ENCODE measurements at regions not wholly inside any gene's neighbourhood (a gene's known extent, or its start where the extent isn't known, plus 50 kb on each side); places are given as distances from the start of the nearest gene placed in this dataset.

DNA sequence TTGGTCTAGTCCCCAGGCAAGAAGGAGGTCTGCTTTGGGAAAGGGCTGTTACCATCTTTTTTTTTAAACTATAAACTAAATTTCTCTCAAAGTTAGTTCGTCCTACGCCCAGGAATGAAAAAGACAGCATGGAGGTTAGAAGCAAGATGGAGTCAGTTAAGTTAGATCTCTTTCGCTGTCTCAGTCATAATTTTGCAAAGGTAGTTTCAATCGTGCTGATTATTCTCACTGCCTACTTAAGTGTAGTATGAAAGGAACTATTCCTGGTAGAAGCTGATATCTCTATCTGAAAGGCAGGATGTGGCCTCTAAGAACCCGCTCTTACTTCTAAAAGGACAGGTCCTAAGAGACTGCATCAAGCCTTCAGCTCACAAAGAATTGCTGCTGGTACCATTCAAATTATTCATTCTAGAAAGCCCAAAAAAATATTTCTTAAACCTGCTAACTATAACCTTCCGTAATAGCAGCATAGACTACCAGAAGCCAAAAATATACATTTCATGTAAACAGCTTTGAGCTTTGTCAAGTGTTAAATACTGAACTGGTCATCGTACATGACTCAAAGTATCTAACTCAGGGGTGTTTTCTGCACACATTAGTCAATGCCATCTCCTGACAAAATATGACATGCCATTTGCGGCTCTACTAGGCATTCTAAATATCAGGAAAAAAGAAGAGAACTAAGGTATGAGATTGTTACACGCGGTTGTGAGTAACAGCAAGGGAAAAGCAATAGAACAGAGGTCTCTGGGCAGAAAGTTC, 96.0 kb upstream of the CCDC80 start:
- H3K36me3 Mint-ChIP-seq (ENCODE audit: low read depth, unreplicated experiment): no peaks in the 10 kb centered on the region
- no peaks in the 10 kb centered on the region for H3K4me1 Mint-ChIP-seq (ENCODE audit: unreplicated experiment)
- H3K27me3 Mint-ChIP-seq (ENCODE audit: unreplicated experiment): no peaks in the 10 kb centered on the region
- DNase-seq (ENCODE audit: low spot score): no peak
- H3K9me3 Mint-ChIP-seq (ENCODE audit: unreplicated experiment): no peaks in the 10 kb centered on the region
- H3K4me3 Mint-ChIP-seq (ENCODE audit: unreplicated experiment): no peak overlapping the region
- H3K27ac Mint-ChIP-seq (ENCODE audit: unreplicated experiment): no peak overlapping the region
- TF ChIP-seq, protein P1, sequence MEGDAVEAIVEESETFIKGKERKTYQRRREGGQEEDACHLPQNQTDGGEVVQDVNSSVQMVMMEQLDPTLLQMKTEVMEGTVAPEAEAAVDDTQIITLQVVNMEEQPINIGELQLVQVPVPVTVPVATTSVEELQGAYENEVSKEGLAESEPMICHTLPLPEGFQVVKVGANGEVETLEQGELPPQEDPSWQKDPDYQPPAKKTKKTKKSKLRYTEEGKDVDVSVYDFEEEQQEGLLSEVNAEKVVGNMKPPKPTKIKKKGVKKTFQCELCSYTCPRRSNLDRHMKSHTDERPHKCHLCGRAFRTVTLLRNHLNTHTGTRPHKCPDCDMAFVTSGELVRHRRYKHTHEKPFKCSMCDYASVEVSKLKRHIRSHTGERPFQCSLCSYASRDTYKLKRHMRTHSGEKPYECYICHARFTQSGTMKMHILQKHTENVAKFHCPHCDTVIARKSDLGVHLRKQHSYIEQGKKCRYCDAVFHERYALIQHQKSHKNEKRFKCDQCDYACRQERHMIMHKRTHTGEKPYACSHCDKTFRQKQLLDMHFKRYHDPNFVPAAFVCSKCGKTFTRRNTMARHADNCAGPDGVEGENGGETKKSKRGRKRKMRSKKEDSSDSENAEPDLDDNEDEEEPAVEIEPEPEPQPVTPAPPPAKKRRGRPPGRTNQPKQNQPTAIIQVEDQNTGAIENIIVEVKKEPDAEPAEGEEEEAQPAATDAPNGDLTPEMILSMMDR (IDR thresholded peaks at IDR 0.05; ENCODE audit: unreplicated experiment): no peak

DNA sequence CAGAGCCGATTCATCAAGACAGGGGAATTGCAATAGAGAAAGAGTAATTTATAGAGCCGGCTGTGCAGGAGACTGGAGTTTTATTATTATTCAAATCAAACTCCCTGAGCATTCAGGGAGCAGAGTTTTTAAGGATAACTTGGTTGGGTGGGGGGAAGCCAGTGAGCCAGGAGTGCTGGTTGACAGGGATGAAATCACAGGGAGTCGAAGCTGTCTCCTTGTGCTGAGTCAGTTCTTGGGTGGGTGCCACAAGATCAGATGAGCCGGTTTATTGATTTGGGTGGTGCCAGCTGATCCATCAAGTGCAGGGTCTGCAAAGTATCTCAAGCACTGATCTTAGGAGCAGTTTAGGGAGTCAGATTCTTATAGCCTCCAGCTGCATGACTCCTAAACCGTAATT, 95.4 kb upstream of the CCDC80 start:
- Mint-ChIP-seq H3K36me3 (ENCODE audit: low read depth, unreplicated experiment) (no peaks in the 10 kb centered on the region), H3K27me3 (ENCODE audit: unreplicated experiment) (no peaks in the 10 kb centered on the region), H3K4me1 (ENCODE audit: unreplicated experiment) (no peaks in the 10 kb centered on the region), H3K9me3 (ENCODE audit: unreplicated experiment) (no peaks in the 10 kb centered on the region), H3K27ac (ENCODE audit: unreplicated experiment) (no peak overlapping the region), H3K4me3 (ENCODE audit: unreplicated experiment) (no peak overlapping the region)
- no peak for DNase-seq (ENCODE audit: low spot score)
- TF ChIP-seq, protein P1 (IDR thresholded peaks at IDR 0.05; ENCODE audit: unreplicated experiment): no peak

DNA sequence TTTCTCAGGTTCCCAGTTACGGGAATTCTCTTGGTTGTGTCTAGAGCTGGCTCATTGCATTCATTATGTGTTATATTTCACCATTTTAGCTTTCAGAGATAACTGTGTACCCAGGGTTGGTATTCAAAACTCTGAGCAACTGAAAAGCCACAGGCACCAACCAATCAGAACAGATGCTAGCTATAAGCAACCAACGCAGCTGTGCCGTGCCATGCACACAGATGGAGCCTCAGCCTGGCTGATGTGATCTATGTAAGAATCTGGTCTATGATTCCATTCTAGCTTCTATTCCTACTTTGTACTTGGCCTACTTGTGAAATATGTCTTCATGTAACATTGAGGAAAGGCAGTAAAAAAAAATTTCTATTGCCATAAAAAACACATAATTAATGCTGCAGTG, 95.0 kb upstream of the CCDC80 start:
- TF ChIP-seq, protein P1 (IDR thresholded peaks at IDR 0.05; ENCODE audit: unreplicated experiment): no peak
- DNase-seq (ENCODE audit: low spot score): no peak
- H3K9me3 Mint-ChIP-seq (ENCODE audit: unreplicated experiment): no peaks in the 10 kb centered on the region
- H3K27me3 Mint-ChIP-seq (ENCODE audit: unreplicated experiment): no peaks in the 10 kb centered on the region
- no peaks in the 10 kb centered on the region for H3K4me1 Mint-ChIP-seq (ENCODE audit: unreplicated experiment)
- no peak overlapping the region for H3K4me3 Mint-ChIP-seq (ENCODE audit: unreplicated experiment)
- H3K27ac Mint-ChIP-seq (ENCODE audit: unreplicated experiment): no peak overlapping the region
- H3K36me3 Mint-ChIP-seq (ENCODE audit: low read depth, unreplicated experiment): no peaks in the 10 kb centered on the region

DNA sequence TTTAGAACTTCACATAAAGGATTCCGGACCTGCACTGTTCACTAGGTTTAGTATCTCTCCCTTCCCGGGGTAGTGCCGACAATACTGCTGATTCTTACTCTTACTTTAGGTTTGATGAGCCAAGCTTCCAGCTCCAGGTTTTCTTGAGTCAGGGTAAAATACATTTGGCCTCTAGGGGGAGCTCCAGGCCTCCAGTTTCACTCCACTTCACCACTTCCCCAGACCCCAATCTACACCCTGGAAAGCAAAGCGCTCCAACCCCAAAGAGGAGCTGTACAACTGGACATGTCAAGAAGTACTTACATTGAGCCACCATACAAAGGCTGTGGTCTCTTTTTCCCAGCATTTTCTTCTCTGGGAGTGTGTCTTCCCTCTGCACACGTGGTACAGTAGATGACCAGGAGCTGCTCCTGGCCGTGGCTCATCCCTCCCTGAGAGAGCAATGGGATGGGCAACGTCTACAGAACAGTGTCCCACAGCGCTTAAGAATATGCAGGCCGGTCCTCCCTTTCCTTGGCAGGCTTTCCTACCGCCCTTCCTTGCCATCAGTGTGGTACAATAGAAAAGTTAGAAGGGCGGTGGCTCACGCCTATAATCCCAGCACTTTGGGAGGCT, 93.9 kb upstream of the CCDC80 start:
- peak; percentile 77 for DNase-seq (ENCODE audit: low spot score)
- no peaks in the 10 kb centered on the region for H3K4me1 Mint-ChIP-seq (ENCODE audit: unreplicated experiment)
- no peaks in the 10 kb centered on the region for H3K36me3 Mint-ChIP-seq (ENCODE audit: low read depth, unreplicated experiment)
- no peaks in the 10 kb centered on the region for H3K27me3 Mint-ChIP-seq (ENCODE audit: unreplicated experiment)
- no peak overlapping the region for H3K4me3 Mint-ChIP-seq (ENCODE audit: unreplicated experiment)
- no peaks in the 10 kb centered on the region for H3K9me3 Mint-ChIP-seq (ENCODE audit: unreplicated experiment)
- TF ChIP-seq, protein P1 (IDR thresholded peaks at IDR 0.05; ENCODE audit: unreplicated experiment): peak; percentile 89
- no peak overlapping the region for H3K27ac Mint-ChIP-seq (ENCODE audit: unreplicated experiment)

DNA sequence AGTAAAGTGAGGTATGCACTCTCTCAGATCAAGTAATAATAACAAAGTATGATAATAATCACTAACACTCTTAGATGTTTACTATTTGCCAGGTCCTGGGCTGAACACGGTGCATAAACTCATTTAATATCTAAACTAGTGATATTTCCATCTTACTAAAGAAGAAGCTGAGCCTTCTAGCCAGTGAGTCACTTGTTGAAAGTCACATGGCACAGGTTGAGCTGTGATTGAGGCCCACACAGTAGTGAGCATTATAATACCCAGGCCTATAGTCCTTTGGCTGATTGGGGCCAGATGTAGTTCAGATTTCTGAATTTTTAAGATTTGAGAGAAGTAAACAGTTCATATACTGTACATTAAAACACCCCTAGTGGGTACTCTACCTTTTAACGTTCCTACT, 93.2 kb upstream of the CCDC80 start:
- no peaks in the 10 kb centered on the region for H3K9me3 Mint-ChIP-seq (ENCODE audit: unreplicated experiment)
- no peaks in the 10 kb centered on the region for H3K4me1 Mint-ChIP-seq (ENCODE audit: unreplicated experiment)
- no peak for DNase-seq (ENCODE audit: low spot score)
- no peak overlapping the region for H3K4me3 Mint-ChIP-seq (ENCODE audit: unreplicated experiment)
- TF ChIP-seq, protein P1 (IDR thresholded peaks at IDR 0.05; ENCODE audit: unreplicated experiment): no peak
- no peak overlapping the region for H3K27ac Mint-ChIP-seq (ENCODE audit: unreplicated experiment)
- no peaks in the 10 kb centered on the region for H3K36me3 Mint-ChIP-seq (ENCODE audit: low read depth, unreplicated experiment)
- no peaks in the 10 kb centered on the region for H3K27me3 Mint-ChIP-seq (ENCODE audit: unreplicated experiment)
